Keratinocyte (primary cell): ENCODE measurements at regions not wholly inside any gene's neighbourhood (a gene's known extent, or its start where the extent isn't known, plus 50 kb on each side); places are given as distances from the start of the nearest gene placed in this dataset.

Experiments
- DNase-seq: peaks from one replicate; pipeline ENCODE4 v3.0.0-alpha.2; 2011; ENCODE audit warnings: low read depth, missing footprints, low spot score
- FAIRE-seq: peaks from 2 replicates; lab custom pipeline; 2011; peaks lifted over from hg19 to GRCh38; lab: Jason Lieb, UNC
- H2AFZ ChIP-seq: 2 replicates; pipeline ENCODE4 v1.6.0; 2012; ENCODE audit warnings: low read length, control low read depth, inconsistent platforms; ENCODE audit not compliant: control insufficient read depth
- H3K27ac ChIP-seq: 2 replicates; pipeline ENCODE4 v1.5.1; 2011; ENCODE audit warnings: low read length; ENCODE audit not compliant: control insufficient read depth, insufficient read depth
- H3K27me3 ChIP-seq: 3 replicates; pipeline ENCODE4 v1.6.0; 2011; ENCODE audit warnings: low read length; ENCODE audit not compliant: control insufficient read depth, insufficient read depth; ENCODE audit errors: extremely low read depth
- H3K36me3 ChIP-seq, 2 experiments: 2 replicates in 1 of 2; 3 replicates in 1 of 2; pipeline ENCODE4 v1.5.1; 2011; ENCODE audit warnings: low read length in 2 of 2, mild to moderate bottlenecking in 1 of 2; ENCODE audit not compliant: control insufficient read depth in 2 of 2, insufficient read depth in 2 of 2; ENCODE audit errors: extremely low read depth in 1 of 2
- H3K4me1 ChIP-seq: 3 replicates; pipeline ENCODE4 v1.5.1; 2011; ENCODE audit warnings: low read length; ENCODE audit not compliant: control insufficient read depth, insufficient read depth; ENCODE audit errors: extremely low read depth
- H3K4me2 ChIP-seq: 3 replicates; pipeline ENCODE4 v1.6.0; 2011; ENCODE audit warnings: low read depth, low read length; ENCODE audit not compliant: control insufficient read depth, insufficient read depth; ENCODE audit errors: extremely low read depth
- H3K4me3 ChIP-seq, 3 experiments: fragments of 200-600 bp in 1 of 3; sonication (generic) in 1 of 3; 2 replicates in 2 of 3; 3 replicates in 1 of 3; pipeline ENCODE4 v1.5.1; 2011 to 2016; ENCODE audit warnings: low read length in 3 of 3, mild to moderate bottlenecking in 3 of 3, control low read depth in 2 of 3, inconsistent platforms in 1 of 3, low read depth in 1 of 3, mixed read lengths in 1 of 3, mixed run types in 1 of 3, moderate library complexity in 1 of 3; ENCODE audit not compliant: control insufficient read depth in 2 of 3, insufficient read depth in 2 of 3; ENCODE audit errors: extremely low read depth in 1 of 3
- H3K79me2 ChIP-seq: 2 replicates; pipeline ENCODE4 v1.6.0; 2012; ENCODE audit warnings: low read length; ENCODE audit not compliant: control insufficient read depth, insufficient read depth
- H3K9ac ChIP-seq: 3 replicates; pipeline ENCODE4 v1.6.0; 2011; ENCODE audit warnings: low read length; ENCODE audit not compliant: control insufficient read depth, insufficient read depth; ENCODE audit errors: extremely low read depth
- H3K9me1 ChIP-seq: 3 replicates; pipeline ENCODE4 v1.6.0; 2011; ENCODE audit warnings: low read length; ENCODE audit not compliant: control insufficient read depth, insufficient read depth; ENCODE audit errors: extremely low read depth
- H3K9me3 ChIP-seq: 2 replicates; pipeline ENCODE4 v1.5.1; 2012; ENCODE audit warnings: low read depth, low read length; ENCODE audit not compliant: control insufficient read depth
- H4K20me1 ChIP-seq: 3 replicates; pipeline ENCODE4 v1.6.0; 2011; ENCODE audit warnings: low read length; ENCODE audit not compliant: control insufficient read depth, insufficient read depth; ENCODE audit errors: extremely low read depth
- CTCF ChIP-seq, 3 experiments: IDR thresholded peaks in 1 of 3; conservative IDR thresholded peaks in 1 of 3; optimal IDR thresholded peaks in 1 of 3; 2 replicates in 2 of 3; 3 replicates in 1 of 3; pipeline versions ENCODE3 to v1.5.1; 2011; ENCODE audit warnings: low read length in 3 of 3, mild to moderate bottlenecking in 3 of 3, moderate library complexity in 2 of 3, control low read depth in 1 of 3, inconsistent platforms in 1 of 3; ENCODE audit not compliant: insufficient read depth in 2 of 3; ENCODE audit errors: extremely low read depth in 1 of 3
- EZH2 ChIP-seq: IDR thresholded peaks from one replicate; pipeline ENCODE4 v1.6.1; 2012; ENCODE audit warnings: inconsistent platforms, mild to moderate bottlenecking, low read length, moderate library complexity
- dilution Hi-C: fragments of 300-500 bp; cut with MboI; formaldehyde crosslinking; loops from one replicate; pipeline ENCODE4 v1.7.0; 2020; ENCODE audit warnings: low sequenced_read_pairs; ENCODE audit not compliant: extremely low pct_ligation_motif_present

- H3K9me1 ChIP-seq = no peaks in the 10 kb centered on the region
- H3K4me2 ChIP-seq = no peak overlapping the region
- no peak overlapping the region for H3K9ac ChIP-seq
- DNase-seq = no peak
- H3K27ac ChIP-seq = no peak overlapping the region
- dilution Hi-C loops = no loop called here
- no peak overlapping the region for H2AFZ ChIP-seq
- no peak overlapping the region for H3K4me3 ChIP-seq
- no peaks in the 10 kb centered on the region for H3K27me3 ChIP-seq
- H3K79me2 ChIP-seq = no peaks in the 10 kb centered on the region
- FAIRE-seq = no peak
- peaks cover 4% of the 10 kb centered on the region for H3K9me3 ChIP-seq
- no peaks in the 10 kb centered on the region for H4K20me1 ChIP-seq
- H3K4me1 ChIP-seq = no peaks in the 10 kb centered on the region
- no peaks in the 10 kb centered on the region for H3K36me3 ChIP-seq
- TF ChIP-seq EZH2 (no peak), CTCF (optimal IDR thresholded peaks at IDR 0.05 in 1 of 3, IDR thresholded peaks at IDR 0.05 in 1 of 3, conservative IDR thresholded peaks at IDR 0.05 in 1 of 3; ENCODE audit: extremely low read depth in 1 of 3, insufficient read depth in 2 of 3, low read length in 3 of 3) (no peak)
Observed at GRCh38 chr2:341017-341542, 53.2 kb upstream of the ALKAL2 start.
